ENCODE measurements at regions not wholly inside any gene's neighbourhood (a gene's known extent, or its start where the extent isn't known, plus 50 kb on each side); places are given as distances from the start of the nearest gene placed in this dataset.

DNA sequence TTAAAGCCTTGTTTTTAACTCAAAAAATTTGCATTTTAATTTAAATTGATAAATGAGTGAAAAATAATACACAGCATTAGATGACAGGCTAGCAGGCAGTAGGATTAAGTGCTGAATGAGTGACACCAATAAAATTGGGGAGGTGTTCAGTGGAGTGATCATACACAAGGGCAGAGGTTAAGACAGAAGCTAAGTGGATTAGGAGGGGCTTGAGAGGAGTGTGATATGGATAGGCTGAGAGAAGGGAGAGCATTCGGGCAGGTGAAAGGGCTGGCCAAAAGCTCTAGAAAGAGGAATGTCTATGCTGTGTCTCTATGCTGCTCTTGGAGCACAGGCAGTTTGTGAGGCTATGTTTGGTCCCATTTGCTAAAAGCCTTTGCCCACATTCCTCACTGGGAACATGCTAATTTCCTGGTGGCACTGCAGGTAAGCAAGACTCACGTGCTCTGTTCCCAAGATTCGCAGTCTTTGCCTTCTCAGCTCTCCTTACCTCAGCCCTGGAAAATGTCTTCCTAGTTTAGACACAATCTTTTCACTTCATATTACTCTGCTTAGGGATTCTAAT, 52.8 kb upstream of the CCSER1 start:
- no peaks in the 10 kb centered on the region for H3K36me3 Mint-ChIP-seq (ENCODE audit: insufficient read depth, unreplicated experiment)
- BruUV-seq (replicated peaks) = no TSS peak
- no peak for DNase-seq
- H3K9me3 Mint-ChIP-seq (ENCODE audit: low read depth, unreplicated experiment) = peaks cover 4% of the 10 kb centered on the region
- peaks cover under 1% of the 10 kb centered on the region for H3K4me1 Mint-ChIP-seq (ENCODE audit: low read depth, unreplicated experiment)
- H3K4me3 Mint-ChIP-seq (ENCODE audit: low read depth, unreplicated experiment) = no peak overlapping the region
- no peak overlapping the region for H3K27ac Mint-ChIP-seq (ENCODE audit: unreplicated experiment)
- no peaks in the 10 kb centered on the region for H3K27me3 Mint-ChIP-seq (ENCODE audit: unreplicated experiment)
- TF ChIP-seq, protein P1, sequence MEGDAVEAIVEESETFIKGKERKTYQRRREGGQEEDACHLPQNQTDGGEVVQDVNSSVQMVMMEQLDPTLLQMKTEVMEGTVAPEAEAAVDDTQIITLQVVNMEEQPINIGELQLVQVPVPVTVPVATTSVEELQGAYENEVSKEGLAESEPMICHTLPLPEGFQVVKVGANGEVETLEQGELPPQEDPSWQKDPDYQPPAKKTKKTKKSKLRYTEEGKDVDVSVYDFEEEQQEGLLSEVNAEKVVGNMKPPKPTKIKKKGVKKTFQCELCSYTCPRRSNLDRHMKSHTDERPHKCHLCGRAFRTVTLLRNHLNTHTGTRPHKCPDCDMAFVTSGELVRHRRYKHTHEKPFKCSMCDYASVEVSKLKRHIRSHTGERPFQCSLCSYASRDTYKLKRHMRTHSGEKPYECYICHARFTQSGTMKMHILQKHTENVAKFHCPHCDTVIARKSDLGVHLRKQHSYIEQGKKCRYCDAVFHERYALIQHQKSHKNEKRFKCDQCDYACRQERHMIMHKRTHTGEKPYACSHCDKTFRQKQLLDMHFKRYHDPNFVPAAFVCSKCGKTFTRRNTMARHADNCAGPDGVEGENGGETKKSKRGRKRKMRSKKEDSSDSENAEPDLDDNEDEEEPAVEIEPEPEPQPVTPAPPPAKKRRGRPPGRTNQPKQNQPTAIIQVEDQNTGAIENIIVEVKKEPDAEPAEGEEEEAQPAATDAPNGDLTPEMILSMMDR (IDR thresholded peaks at IDR 0.05; ENCODE audit: unreplicated experiment) = no peak
- intact Hi-C loops (cut with micrococcal nuclease; ENCODE audit: unreplicated experiment) = no loop called here
- CTCF ChIA-PET = no interaction called here

Data from Calu3 (cell line).